H1 (cell line): ENCODE measurements at regions not wholly inside any gene's neighbourhood (a gene's known extent, or its start where the extent isn't known, plus 50 kb on each side); places are given as distances from the start of the nearest gene placed in this dataset.
"Not testable (repeated sequence)": the region's sequence is repeated elsewhere in the genome, so short reads cannot be mapped to it uniquely, and the experiment has no call there.

ENCODE experiments used
- CTCF ChIA-PET: fragments of 300-600 bp; sonication (Branson Sonifier 250); formaldehyde crosslinking; loops from one replicate; lab custom pipeline; 2021; ENCODE audit not compliant: partially characterized antibody; lab: Charles Lee
- POLR2A ChIA-PET: fragments of 300-600 bp; sonication (Branson Sonifier 250); formaldehyde crosslinking; loops from one replicate; lab custom pipeline; 2021; ENCODE audit warnings: inconsistent platforms; ENCODE audit not compliant: partially characterized antibody; lab: Charles Lee
- DNase-seq, 2 experiments: peaks; one replicate each; pipeline versions ENCODE4 v3.0.0 to v3.0.0-alpha.2; 2010 to 2022; ENCODE audit warnings: low spot score in 2 of 2, low read depth in 1 of 2, mixed read lengths in 1 of 2
- FAIRE-seq: peaks from 2 replicates; lab custom pipeline; 2011; peaks lifted over from hg19 to GRCh38; lab: Jason Lieb, UNC
- H2AFZ ChIP-seq: 2 replicates; pipeline ENCODE4 v1.8.1; 2012; ENCODE audit warnings: low read length, inconsistent platforms
- H2AK5ac ChIP-seq: 2 replicates; pipeline ENCODE4 v1.6.1; 2013; ENCODE audit warnings: low read depth, low read length
- H2BK120ac ChIP-seq: replicated peaks from 2 replicates; pipeline ENCODE3; 2013; ENCODE audit warnings: low read depth, low read length, inconsistent platforms
- H2BK12ac ChIP-seq: 2 replicates; pipeline ENCODE4 v1.6.1; 2013; ENCODE audit warnings: low read depth, low read length
- H2BK15ac ChIP-seq: 2 replicates; pipeline ENCODE4 v1.6.1; 2013; ENCODE audit warnings: low read length
- H2BK20ac ChIP-seq: 2 replicates; pipeline ENCODE4 v1.6.1; 2013; ENCODE audit warnings: low read length
- H2BK5ac ChIP-seq: 2 replicates; pipeline ENCODE4 v1.6.1; 2013; ENCODE audit warnings: low read depth, low read length
- H3K14ac ChIP-seq: 2 replicates; pipeline ENCODE4 v1.6.1; 2013; ENCODE audit warnings: inconsistent platforms; ENCODE audit not compliant: insufficient read length
- H3K18ac ChIP-seq: 2 replicates; pipeline ENCODE4 v1.6.1; 2013; ENCODE audit warnings: low read length; ENCODE audit errors: extremely low read depth
- H3K23ac ChIP-seq: 2 replicates; pipeline ENCODE4 v1.6.1; 2013; ENCODE audit warnings: inconsistent platforms; ENCODE audit not compliant: insufficient read length
- H3K23me2 ChIP-seq: 2 replicates; pipeline ENCODE4 v1.6.1; 2013; ENCODE audit warnings: low read depth, low read length
- H3K27ac ChIP-seq: 2 replicates; pipeline ENCODE4 v1.6.1; 2011; ENCODE audit warnings: low read depth, low read length, inconsistent platforms
- H3K27me3 ChIP-seq, 4 experiments: replicated peaks in 1 of 4; 1 replicate in 1 of 4; 2 replicates in 3 of 4; pipeline versions ENCODE4 v1.6.1 to v1.8.1; 2011 to 2013; ENCODE audit warnings: low read length in 3 of 4, mild to moderate bottlenecking in 3 of 4, inconsistent platforms in 2 of 4, mixed read lengths in 2 of 4, moderate library complexity in 1 of 4; ENCODE audit not compliant: control insufficient read depth in 3 of 4, insufficient read depth in 3 of 4; ENCODE audit errors: extremely low read depth in 1 of 4
- H3K36me3 ChIP-seq, 4 experiments: 2 replicates each; pipeline versions ENCODE4 v1.6.1 to v1.8.1; 2011 to 2013; ENCODE audit warnings: mild to moderate bottlenecking in 4 of 4, low read length in 3 of 4, moderate library complexity in 2 of 4, control low read depth in 1 of 4, inconsistent platforms in 1 of 4; ENCODE audit not compliant: insufficient read depth in 4 of 4, control insufficient read depth in 2 of 4
- H3K4ac ChIP-seq: replicated peaks from 2 replicates; pipeline ENCODE3; 2013; ENCODE audit warnings: low read length, low read depth, mixed read lengths, inconsistent platforms; ENCODE audit not compliant: insufficient read length
- H3K4me1 ChIP-seq, 4 experiments: replicated peaks in 1 of 4; 1 replicate in 1 of 4; 2 replicates in 3 of 4; pipeline versions ENCODE4 v1.6.1 to v1.8.1; 2011 to 2013; ENCODE audit warnings: low read length in 3 of 4, inconsistent platforms in 2 of 4, mixed read lengths in 1 of 4; ENCODE audit not compliant: insufficient read depth in 4 of 4, control insufficient read depth in 3 of 4
- H3K4me2 ChIP-seq, 2 experiments: 2 replicates each; pipeline versions ENCODE4 v1.6.1 to v1.8.1; 2011 to 2013; ENCODE audit warnings: low read depth in 2 of 2, low read length in 2 of 2, control low read depth in 1 of 2, inconsistent platforms in 1 of 2, mild to moderate bottlenecking in 1 of 2; ENCODE audit not compliant: insufficient read depth in 1 of 2
- H3K4me3 ChIP-seq, 4 experiments: fragments of 200-600, 300-600 bp in 1 of 4; sonication (generic), shearing (Covaris generic), sonication (Bioruptor Twin) in 1 of 4; 2 replicates each; pipeline versions ENCODE4 v1.5.1 to v1.8.1; 2011 to 2016; ENCODE audit warnings: low read length in 4 of 4, low read depth in 3 of 4, control low read depth in 2 of 4, inconsistent platforms in 2 of 4, mild to moderate bottlenecking in 2 of 4, mixed read lengths in 1 of 4, moderate library complexity in 1 of 4; ENCODE audit not compliant: insufficient read depth in 2 of 4; ENCODE audit errors: extremely low read depth in 1 of 4
- H3K56ac ChIP-seq: replicated peaks from 2 replicates; pipeline ENCODE3; 2013; ENCODE audit warnings: low read depth, mild to moderate bottlenecking, mixed read lengths, low read length, inconsistent platforms; ENCODE audit not compliant: insufficient read length
- H3K79me1 ChIP-seq: 2 replicates; pipeline ENCODE4 v1.6.1; 2013; ENCODE audit warnings: low read depth, low read length, control low read depth
- H3K79me2 ChIP-seq, 2 experiments: 2 replicates each; pipeline versions ENCODE4 v1.6.1 to v1.8.1; 2012 to 2013; ENCODE audit warnings: low read length in 2 of 2, mild to moderate bottlenecking in 2 of 2, inconsistent platforms in 1 of 2; ENCODE audit not compliant: insufficient read depth in 2 of 2, control insufficient read depth in 1 of 2
- H3K9ac ChIP-seq, 4 experiments: replicated peaks in 1 of 4; 1 replicate in 1 of 4; 2 replicates in 3 of 4; pipeline versions ENCODE4 v1.6.1 to v1.8.1; 2011 to 2013; ENCODE audit warnings: low read depth in 3 of 4, low read length in 3 of 4, control low read depth in 2 of 4, mild to moderate bottlenecking in 2 of 4, moderate library complexity in 2 of 4, inconsistent platforms in 1 of 4; ENCODE audit errors: extremely low read depth in 1 of 4
- H3K9me3 ChIP-seq, 2 experiments: 2 replicates each; pipeline versions ENCODE4 v1.6.1 to v1.8.1; 2012 to 2013; ENCODE audit warnings: mild to moderate bottlenecking in 2 of 2, moderate library complexity in 2 of 2, control low read depth in 1 of 2, inconsistent platforms in 1 of 2, low read depth in 1 of 2, low read length in 1 of 2, mixed read lengths in 1 of 2; ENCODE audit not compliant: insufficient read depth in 2 of 2
- H4K20me1 ChIP-seq, 2 experiments: replicated peaks in 1 of 2; 2 replicates each; pipeline versions ENCODE3 to v1.8.1; 2011 to 2013; ENCODE audit warnings: inconsistent platforms in 2 of 2, low read length in 2 of 2, mild to moderate bottlenecking in 1 of 2; ENCODE audit not compliant: insufficient read depth in 2 of 2, control insufficient read depth in 1 of 2
- H4K5ac ChIP-seq: 2 replicates; pipeline ENCODE4 v1.6.1; 2013; ENCODE audit warnings: low read length, low read depth, mixed read lengths, inconsistent platforms; ENCODE audit not compliant: insufficient read length
- H4K8ac ChIP-seq: 2 replicates; pipeline ENCODE4 v1.8.0; 2013; ENCODE audit warnings: mild to moderate bottlenecking, moderate library complexity, low read length, inconsistent platforms; ENCODE audit not compliant: insufficient read depth; ENCODE audit errors: extremely low read depth
- H4K91ac ChIP-seq: replicated peaks from 2 replicates; pipeline ENCODE3; 2013; ENCODE audit warnings: low read length, mixed read lengths, inconsistent platforms; ENCODE audit not compliant: insufficient read length
- WGBS, 2 experiments: shearing (Covaris generic) in 1 of 2; methylation state at CpG; one replicate each; pipeline versions ENCODE4 v1.1.6 to v1.1.7; 2013 to 2015; ENCODE audit warnings: low lambda C conversion rate in 2 of 2, mixed read lengths in 2 of 2, inconsistent platforms in 1 of 2, low coverage in 1 of 2, missing lambda C conversion rate in 1 of 2; ENCODE audit not compliant: insufficient replicate concordance in 2 of 2, insufficient coverage in 1 of 2, insufficient read length in 1 of 2; ENCODE audit errors: extremely low coverage in 1 of 2, missing lambda C conversion rate in 1 of 2; 5-methylcytosine and 5-hydroxymethylcytosine counted together

GRCh38 chr9:39604089-39604488 lies 248.6 kb downstream of the SPATA31A1 start:
- H3K9ac ChIP-seq, H3K23ac ChIP-seq, H2BK12ac ChIP-seq, H3K9me3 ChIP-seq, POLR2A ChIA-PET, H4K20me1 ChIP-seq, H3K18ac ChIP-seq, H2BK20ac ChIP-seq, H2BK120ac ChIP-seq, DNase-seq, H4K91ac ChIP-seq, H3K14ac ChIP-seq, FAIRE-seq, H3K4ac ChIP-seq, H2BK5ac ChIP-seq, H4K8ac ChIP-seq, H3K23me2 ChIP-seq, H3K4me1 ChIP-seq, H3K27ac ChIP-seq, H3K56ac ChIP-seq, H3K79me1 ChIP-seq, H4K5ac ChIP-seq, H2AFZ ChIP-seq, H3K79me2 ChIP-seq, H3K4me2 ChIP-seq, H2BK15ac ChIP-seq, CTCF ChIA-PET, H2AK5ac ChIP-seq, H3K27me3 ChIP-seq, H3K4me3 ChIP-seq, H3K36me3 ChIP-seq: not testable (repeated sequence)
- WGBS, 2 experiments = 40% methylated on average over 6 of the region's 24 CpGs; no CpG with 5 or more reads in 1 of the 2 experiments

DNA sequence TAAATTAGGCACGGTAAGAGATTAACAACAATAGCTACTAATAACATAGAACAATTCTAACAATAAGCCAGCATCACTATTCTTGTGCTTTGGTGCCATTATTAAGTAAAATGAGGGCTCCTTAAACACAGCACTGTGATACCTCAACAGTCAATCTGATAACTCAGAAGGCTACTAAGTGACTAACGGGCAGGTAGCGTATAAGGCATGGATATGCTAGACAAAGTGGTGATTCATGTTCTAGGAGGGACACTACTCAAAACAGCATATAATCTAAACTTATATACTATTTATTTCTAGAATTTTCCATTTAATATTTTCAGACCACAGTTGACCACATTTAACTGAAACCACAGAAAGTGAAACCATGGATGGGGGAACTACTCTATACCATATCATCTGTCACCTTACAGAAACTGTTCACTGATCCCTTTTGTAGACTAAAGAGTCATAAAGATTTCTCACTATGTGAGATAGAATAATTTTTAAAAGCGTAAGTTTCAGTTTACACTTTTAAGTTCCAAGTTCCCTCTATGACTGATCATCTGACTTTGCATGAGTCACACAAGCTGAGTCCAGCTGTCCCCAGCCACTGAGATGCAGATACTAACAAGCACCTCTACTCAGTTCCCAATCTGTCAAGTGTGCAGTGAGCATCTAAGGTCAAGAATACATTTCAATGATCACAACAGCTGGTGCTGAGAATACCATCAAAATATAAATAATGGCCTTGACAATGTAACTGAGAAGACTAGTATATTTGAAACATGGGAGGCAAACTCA lies 256.2 kb downstream of the SPATA31A1 start:
- no CpG with 5 or more reads among the region's 4 CpGs for WGBS, 2 experiments
- H3K27me3 ChIP-seq, H3K9me3 ChIP-seq, H3K4ac ChIP-seq, H4K8ac ChIP-seq, H3K4me2 ChIP-seq, H3K23ac ChIP-seq, H2BK15ac ChIP-seq, H3K56ac ChIP-seq, H3K79me2 ChIP-seq, H3K9ac ChIP-seq, POLR2A ChIA-PET, H3K36me3 ChIP-seq, H3K18ac ChIP-seq, DNase-seq, H3K23me2 ChIP-seq, H3K79me1 ChIP-seq, H4K20me1 ChIP-seq, H2BK5ac ChIP-seq, H3K4me3 ChIP-seq, H2BK12ac ChIP-seq, H2BK20ac ChIP-seq, CTCF ChIA-PET, H3K27ac ChIP-seq, H2AK5ac ChIP-seq, H4K91ac ChIP-seq, FAIRE-seq, H2BK120ac ChIP-seq, H3K4me1 ChIP-seq, H3K14ac ChIP-seq, H4K5ac ChIP-seq, H2AFZ ChIP-seq: not testable (repeated sequence)
